ENCODE measurements at regions not wholly inside any gene's neighbourhood (a gene's known extent, or its start where the extent isn't known, plus 50 kb on each side); places are given as distances from the start of the nearest gene placed in this dataset. TPM values are rescaled to one million over a fixed set of nuclear protein-coding genes. Genes with fewer than 3 reads are reported as not detected.
"Not testable (repeated sequence)": the region's sequence is repeated elsewhere in the genome, so short reads cannot be mapped to it uniquely, and the experiment has no call there.

DNA sequence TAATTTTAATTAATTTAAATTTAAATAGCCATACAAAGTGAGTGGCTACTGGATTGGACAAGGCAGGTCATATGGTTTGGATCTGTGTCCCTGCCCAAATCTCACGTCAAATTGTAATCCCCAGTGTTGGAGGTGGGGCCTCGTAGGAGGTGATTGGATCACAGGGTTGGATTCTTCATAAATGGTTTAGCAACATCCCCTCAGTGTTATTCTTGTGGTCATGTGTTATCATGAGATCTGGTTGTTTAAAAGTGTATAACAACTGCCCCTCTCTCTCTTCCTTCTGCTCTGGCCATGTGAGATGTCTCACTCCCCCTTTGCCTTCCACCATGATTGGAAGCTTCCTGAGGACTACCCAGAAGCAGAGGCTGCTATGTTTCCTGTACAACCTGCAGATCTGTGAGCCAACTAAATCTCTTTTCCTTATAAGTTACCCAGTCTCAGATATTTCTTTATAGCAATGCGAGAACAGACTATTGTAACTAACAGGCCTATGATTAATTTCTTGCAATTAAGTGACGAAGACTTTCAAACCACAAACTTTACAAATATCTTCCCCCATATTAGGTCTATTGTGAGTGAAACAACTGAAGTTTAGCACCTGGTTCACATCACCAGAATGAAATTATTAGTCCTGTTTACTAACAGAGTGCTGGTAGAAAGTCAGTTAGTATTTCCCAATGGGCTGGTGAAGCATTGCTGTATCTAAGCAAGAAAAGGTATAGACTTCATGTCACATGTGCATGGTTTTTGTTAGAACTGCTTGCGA lies 60.0 kb upstream of the TNFAIP3 start:
- no peak for DNase-seq

DNA sequence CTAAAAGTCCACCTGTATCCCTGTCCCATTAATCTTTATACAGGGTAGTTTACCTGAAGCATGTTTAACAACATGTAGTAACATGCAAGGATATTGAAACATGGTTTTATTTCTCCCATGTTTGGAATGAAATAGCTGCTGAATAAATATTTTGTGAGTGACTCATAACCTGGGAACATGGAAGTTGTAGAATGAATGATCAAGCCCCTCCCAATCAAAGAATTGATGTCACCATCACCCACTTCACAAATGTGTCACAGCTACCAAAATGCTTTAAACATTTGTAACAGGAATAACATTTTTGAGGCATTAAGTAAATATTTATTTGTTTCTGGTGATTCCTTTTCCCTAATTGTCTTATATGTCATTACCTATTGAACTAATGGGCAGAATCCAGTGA lies 58.9 kb upstream of the TNFAIP3 start:
- DNase-seq: no peak

DNA sequence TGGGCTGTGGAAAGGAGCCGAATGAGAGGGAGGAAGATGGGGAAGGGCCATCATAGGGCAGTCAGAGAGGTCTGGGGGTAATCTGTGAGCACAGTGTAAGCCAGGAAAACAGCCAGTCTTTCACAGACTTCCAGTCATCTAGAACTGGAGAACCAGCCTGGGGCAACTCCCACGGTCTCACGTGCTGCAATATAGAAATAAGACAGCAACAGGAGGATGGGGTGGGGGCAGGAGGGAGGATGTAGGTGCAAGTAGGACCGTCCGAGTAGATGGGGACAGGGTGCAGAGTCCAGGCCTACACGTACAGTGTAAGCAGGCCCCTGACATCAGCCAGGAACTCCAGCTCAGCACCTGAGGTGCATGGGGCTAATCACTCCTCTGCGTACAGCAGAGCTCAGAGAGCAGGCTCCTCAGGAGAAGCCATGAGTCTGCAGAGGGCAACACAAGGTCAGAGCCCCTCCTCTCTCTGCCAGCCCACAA lies 58.2 kb upstream of the TNFAIP3 start:
- DNase-seq: no peak

DNA sequence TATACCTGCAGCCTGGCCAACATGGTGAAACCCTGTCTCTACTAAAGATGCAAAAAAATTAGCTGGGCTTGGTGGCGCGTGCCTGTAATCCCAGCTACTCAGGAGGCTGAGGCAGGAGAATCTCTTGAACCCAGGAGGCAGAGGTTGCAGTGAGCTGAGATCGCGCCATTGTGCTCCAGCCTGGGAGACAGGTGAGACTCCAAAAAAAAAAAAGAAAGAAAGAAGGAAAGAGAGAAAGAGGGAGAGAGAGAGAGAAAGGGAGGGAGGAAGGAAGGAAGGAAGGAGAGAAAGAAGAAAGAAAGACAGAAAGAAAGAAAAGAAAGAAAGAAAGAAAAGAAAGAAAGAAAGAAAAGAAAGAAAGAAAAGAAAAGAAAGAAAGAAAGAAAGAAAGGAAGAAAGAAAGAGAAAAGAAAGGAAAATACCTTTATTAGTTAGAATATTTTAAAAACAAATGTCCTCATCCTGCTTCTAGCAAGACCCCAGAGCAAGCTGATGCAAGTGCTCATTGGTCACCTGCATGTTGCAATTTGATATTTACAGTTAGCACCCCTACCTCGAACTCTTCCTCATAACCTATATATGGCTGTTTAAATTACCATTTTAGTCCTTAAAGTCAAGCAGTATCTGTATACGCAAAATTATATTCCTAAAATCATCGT lies 57.0 kb upstream of the TNFAIP3 start:
- not testable (repeated sequence) for DNase-seq

DNA sequence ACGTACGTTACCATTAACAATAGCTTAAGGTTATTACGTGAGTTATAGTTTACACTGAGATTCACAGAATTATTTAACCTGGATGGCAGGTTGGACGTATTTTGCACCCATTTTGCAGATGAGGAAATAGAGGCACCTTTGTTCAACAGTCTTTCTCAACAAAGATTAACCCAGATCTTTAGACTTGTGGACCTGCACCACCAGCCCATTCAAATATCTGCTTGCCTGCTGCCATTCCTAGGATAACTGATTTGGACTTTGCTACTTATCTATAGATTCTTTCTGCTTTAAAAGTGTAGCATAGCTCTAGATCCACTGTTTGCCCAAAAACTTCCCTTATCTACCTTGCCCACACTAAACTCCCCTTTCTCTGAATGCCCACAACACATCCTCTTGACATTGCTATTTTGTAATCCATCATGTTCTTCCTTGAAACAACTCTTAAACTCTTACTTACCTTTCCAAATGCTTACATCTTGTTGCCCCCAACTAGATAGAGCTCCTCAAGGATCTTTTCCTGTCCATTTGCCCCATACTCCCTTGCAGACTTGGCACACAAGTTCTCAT lies 56.4 kb upstream of the TNFAIP3 start:
- DNase-seq: no peak

DNA sequence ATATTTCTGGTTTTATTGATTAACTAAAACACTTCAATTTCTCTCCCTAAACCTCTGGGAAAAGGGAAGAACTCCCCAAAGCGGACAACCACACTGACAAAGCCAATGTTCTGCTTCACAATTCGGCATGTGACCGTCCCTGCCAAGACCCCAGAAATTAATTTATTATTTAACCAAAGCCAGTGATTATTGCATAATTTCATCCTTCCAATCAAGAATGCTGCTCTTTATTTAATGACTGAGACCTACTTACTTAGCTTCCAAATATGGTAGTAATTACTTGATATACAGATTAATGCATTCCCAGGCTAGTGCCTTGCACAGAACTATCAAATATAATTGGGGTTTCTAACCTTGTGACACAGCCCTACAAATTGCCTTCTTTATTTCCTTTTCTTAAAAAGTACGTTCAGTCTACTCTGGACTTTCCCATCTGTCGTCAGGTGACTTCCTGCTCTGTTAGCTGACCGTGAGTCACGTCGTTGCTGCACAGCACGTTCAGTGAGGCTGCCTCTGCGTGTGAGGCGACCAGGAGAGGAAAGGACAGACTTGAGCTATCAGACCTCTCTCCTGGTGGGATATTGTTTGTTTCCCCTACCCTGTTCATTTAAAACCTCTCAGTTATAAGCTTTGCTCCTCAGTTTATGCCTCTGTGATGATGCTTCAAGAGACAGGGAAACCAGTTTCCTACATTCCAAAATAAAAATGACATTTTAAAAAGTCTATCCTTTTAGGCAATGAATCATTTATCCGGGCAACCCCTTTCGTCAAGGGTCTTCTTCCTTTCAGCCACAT lies 55.7 kb upstream of the TNFAIP3 start:
- no peak for DNase-seq

DNA sequence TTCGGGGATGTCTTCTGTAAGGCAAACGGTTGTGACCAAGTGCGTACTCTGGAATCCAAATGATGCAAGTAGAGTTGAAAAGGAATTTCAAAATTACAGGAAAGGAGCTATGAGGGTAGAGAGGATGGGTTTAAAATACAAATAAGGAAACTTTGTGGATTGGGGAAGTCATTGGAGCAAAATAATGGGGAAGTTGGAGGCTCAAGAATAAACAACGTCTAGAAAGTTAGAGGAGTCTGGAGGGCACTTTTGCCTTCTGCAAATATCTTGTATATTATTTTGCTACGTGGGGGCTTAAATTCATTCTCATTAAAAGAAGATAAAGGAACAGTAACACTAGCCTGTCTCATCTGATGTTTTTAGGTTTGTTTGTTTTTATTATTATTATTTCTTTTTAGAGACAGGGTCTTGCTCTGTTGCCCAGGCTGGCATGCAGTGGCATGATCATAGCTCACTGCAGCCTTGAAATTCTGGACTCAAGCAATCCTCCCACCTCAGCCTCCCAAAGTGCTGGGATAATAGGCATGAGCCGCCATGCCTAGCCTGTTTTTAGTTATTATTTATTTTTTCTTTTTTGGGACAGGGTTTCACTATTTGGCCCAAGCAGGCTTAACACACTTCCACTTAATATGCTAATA lies 55.0 kb upstream of the TNFAIP3 start:
- DNase-seq: no peak

DNA sequence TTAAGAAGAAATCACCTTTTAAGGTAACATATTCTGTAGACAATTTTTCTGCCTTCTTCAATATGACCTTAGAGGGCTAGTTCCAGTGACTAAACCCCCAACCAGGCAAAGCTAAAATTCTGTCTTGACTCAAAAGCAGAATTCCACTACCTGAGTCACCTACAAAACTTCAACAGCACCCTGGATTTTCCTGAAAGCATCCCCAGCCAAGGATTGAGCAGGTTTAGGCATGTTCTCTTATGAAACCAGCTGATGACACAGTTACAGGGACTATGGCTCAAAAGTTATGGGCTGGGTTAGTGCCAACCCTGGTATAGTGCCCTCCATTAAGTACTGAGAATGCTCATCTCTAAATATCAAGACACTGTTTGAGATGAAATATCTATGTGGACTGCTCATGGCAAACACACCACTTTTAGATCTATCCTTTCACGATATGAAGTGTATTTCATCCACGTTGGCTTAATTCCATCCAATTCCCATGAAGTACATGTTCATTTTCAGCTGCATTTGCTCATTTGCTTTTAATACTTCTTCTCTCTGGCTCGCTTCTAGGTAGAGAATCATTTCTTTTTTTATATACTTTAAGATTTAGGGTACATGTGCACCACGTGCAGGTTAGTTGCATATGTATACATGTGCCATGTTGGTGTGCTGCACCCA lies 53.6 kb upstream of the TNFAIP3 start:
- DNase-seq: no peak

DNA sequence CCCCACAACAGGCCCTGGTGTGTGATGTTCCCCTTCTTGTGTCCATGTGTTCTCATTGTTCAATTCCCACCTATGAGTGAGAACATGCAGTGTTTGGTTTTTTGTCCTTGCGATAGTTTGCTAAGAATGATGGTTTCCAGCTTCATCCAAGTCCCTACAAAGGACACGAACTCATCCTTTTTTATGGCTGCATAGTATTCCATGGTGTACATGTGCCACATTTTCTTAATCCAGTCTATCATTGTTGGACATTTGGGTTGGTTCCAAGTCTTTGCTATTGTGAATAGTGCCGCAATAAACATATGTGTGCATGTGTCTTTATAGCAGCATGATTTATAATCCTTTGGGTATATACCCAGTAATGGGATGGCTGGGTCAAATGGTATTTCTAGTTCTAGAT lies 53.0 kb upstream of the TNFAIP3 start:
- DNase-seq: not testable (repeated sequence)

DNA sequence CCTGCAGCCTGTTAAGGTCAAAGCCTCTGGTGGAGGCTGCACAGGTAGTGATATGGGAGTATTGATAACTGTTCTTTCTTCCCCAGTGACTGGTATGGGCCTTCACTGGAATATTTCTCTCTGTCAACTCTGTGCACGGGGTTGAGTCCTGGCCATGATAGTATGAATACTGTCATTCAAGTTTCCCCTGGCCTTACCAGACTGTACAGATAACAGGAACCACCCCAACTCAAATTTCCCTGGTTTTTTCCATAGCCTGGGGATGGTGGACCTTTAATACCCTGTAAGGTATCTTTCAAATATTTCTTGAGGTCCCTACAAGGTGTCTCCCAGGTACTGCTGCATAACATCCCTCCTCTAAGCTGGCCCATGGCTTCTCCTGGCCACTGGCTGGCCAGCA lies 51.4 kb upstream of the TNFAIP3 start:
- DNase-seq: no peak

DNA sequence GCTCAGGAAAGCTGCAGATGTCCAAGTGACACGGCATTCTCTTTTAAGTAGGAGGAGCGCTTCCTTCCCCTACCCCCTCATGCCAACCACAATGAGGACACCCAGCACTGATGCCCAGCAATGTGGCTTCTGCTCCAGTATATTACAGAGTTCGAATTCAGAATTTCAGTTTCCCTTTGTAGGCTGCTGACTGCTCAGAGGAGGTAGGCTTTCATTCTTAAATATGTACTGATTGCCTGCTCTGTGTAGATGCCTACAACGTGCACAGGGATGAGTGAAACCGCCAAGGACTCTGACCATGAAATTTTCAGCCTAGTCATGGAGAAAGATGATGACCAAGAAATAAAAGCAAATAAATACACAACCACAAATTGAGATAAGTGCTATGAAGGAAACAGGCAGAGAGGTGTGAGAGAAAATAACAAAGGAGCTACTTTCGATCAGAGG lies 50.9 kb upstream of the TNFAIP3 start:
- no peak for DNase-seq

DNA sequence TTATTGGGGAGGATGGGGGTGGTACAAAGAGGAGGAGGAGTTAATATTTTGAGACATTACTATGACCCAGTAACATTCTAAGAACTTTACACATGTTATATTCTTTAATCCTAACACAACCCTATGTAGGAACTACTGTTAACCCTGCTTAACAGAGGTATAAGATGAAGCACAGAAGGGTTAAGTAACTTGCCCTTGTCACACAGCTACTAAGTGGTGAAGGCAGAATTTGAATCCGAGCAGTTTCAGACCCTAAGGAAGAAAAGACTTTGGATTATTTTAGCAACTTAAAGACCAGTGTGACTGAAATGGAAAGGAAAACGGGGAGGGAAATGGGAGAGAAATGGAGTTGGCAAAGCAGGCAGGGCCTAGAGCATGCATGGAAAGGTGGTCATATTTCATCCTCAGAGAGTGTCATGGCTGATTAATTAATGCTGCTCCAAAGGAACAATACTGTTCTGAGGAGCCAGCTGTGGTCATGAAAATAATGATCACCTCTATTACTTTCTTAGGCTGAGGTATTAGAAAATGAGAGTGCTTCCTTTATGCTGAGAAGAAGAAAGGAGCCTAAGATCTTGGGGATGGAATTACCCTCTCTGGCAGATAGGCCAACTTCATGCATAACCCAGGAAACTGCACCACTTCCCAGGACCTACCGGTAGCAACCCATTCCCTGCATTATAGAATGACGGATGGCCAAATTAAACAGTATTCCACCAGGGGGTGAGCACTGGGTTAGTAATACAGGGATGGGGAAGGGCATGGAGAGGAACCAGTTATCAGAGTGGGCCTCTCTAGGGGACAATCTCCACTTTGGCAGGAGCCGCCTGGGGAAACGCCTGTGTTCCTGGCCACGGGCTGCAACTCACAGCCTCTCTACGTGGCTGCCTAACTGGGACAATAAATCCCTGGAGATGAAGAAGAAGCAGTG lies 50.1 kb upstream of the TNFAIP3 start:
- DNase-seq: no peak

Small RNA genes lying in the stretch of these regions (small RNA-seq; reads per million reads assigned to genes)
- gene RF00019 (ENCODE audit: low replicate concordance): not detected

All from skin of body (tissue), 2 donors.